Tibial nerve (tissue), 4 donors: ENCODE measurements at regions not wholly inside any gene's neighbourhood (a gene's known extent, or its start where the extent isn't known, plus 50 kb on each side); places are given as distances from the start of the nearest gene placed in this dataset.

Source experiments
- DNase-seq, 2 donors: peaks; one replicate each; pipeline ENCODE4 v3.0.0-alpha.2; 2019; ENCODE audit warnings: low spot score in 2 of 2
- H3K27ac ChIP-seq, 4 donors: fragments of 200-600 bp; sonication (generic) in 3 of 4; one replicate each; pipeline ENCODE4 v1.5.1; 2017 to 2019; ENCODE audit warnings: mild to moderate bottlenecking in 1 of 4
- H3K27me3 ChIP-seq, 2 donors: fragments of 200-600 bp; sonication (generic) in 1 of 2; one replicate each; pipeline versions ENCODE4 v1.5.1 to v1.6.0; 2017 to 2019
- H3K36me3 ChIP-seq, 3 donors: fragments of 200-600 bp; sonication (generic); one replicate each; pipeline ENCODE4 v1.5.1; 2018 to 2019
- H3K4me1 ChIP-seq, 4 donors: fragments of 200-600 bp; sonication (generic) in 3 of 4; one replicate each; pipeline ENCODE4 v1.5.1; 2017 to 2019
- H3K4me3 ChIP-seq, 4 donors: fragments of 200-600 bp; sonication (generic) in 3 of 4; one replicate each; pipeline ENCODE4 v1.5.1; 2017 to 2019; ENCODE audit warnings: mild to moderate bottlenecking in 1 of 4, moderate library complexity in 1 of 4
- H3K9me3 ChIP-seq, 4 donors: fragments of 200-600 bp; sonication (generic) in 3 of 4; one replicate each; pipeline ENCODE4 v1.5.1; 2017 to 2019
- CTCF ChIP-seq, 5 experiments: fragments of 200-600 bp in 3 of 5; fragments of 450-650 bp in 2 of 5; sonication (generic) in 3 of 5; IDR thresholded peaks; one replicate each; pipeline ENCODE4 v1.5.1; 2016 to 2019; ENCODE audit warnings: antibody characterized with exemption in 5 of 5, mild to moderate bottlenecking in 3 of 5, moderate library complexity in 2 of 5
- EP300 ChIP-seq, 2 donors: sonication (generic); formaldehyde crosslinking; IDR thresholded peaks; one replicate each; pipeline ENCODE4 v1.6.1; 2017; ENCODE audit warnings: antibody characterized with exemption in 2 of 2, mild to moderate bottlenecking in 1 of 2
- POLR2A ChIP-seq, 2 donors: fragments of 450-650 bp; IDR thresholded peaks; one replicate each; pipeline ENCODE4 v1.6.1; 2017; ENCODE audit warnings: antibody characterized with exemption in 2 of 2, mild to moderate bottlenecking in 2 of 2, moderate library complexity in 2 of 2
- WGBS, 2 donors: methylation state at CpG; one replicate each; pipeline ENCODE4 v1.1.5; 2018; 5-methylcytosine and 5-hydroxymethylcytosine counted together

- H3K4me1 ChIP-seq, result no peaks in the 10 kb centered on the region
- no peaks in the 10 kb centered on the region for H3K9me3 ChIP-seq
- no peaks in the 10 kb centered on the region for H3K27me3 ChIP-seq
- H3K4me3 ChIP-seq, result no peak overlapping the region
- H3K27ac ChIP-seq, result no peak overlapping the region
- TF ChIP-seq CTCF (IDR thresholded peaks at IDR 0.05), result no peak
- TF ChIP-seq POLR2A (IDR thresholded peaks at IDR 0.05), result no peak
- TF ChIP-seq EP300 (IDR thresholded peaks at IDR 0.05), result no peak
- H3K36me3 ChIP-seq, result no peaks in the 10 kb centered on the region
- DNase-seq, result no peak
- 30 to 47% methylated on average over 1 of the region's 1 CpG for WGBS, 2 donors
These were observed 123.8 kb upstream of the ZNF91 start for GRCh38 chr19:23519031-23519430.

GRCh38 chr19:23516266-23516665 lies 121.0 kb upstream of the ZNF91 start:
- Histone ChIP-seq H3K4me1 (no peaks in the 10 kb centered on the region), H3K27me3 (no peaks in the 10 kb centered on the region), H3K27ac (no peak overlapping the region), H3K4me3 (no peak overlapping the region), H3K9me3 (peaks cover 0 to 4% (median 0%) of the 10 kb centered on the region in 4 donors), H3K36me3 (no peaks in the 10 kb centered on the region)
- WGBS, 2 donors, result 86 to 92% methylated on average over 2 of the region's 2 CpGs
- DNase-seq, result no peak
- no peak for TF ChIP-seq EP300 (IDR thresholded peaks at IDR 0.05)
- TF ChIP-seq POLR2A (IDR thresholded peaks at IDR 0.05), result no peak
- TF ChIP-seq CTCF (IDR thresholded peaks at IDR 0.05), result no peak

- no peaks in the 10 kb centered on the region for H3K27me3 ChIP-seq
- H3K4me3 ChIP-seq, result no peak overlapping the region
- no peaks in the 10 kb centered on the region for H3K4me1 ChIP-seq
- WGBS, 2 donors, result 77 to 89% methylated on average over 1 of the region's 1 CpG
- no peak for DNase-seq
- H3K9me3 ChIP-seq, result peaks cover 0 to 4% (median 0%) of the 10 kb centered on the region in 4 donors
- H3K27ac ChIP-seq, result no peak overlapping the region
- TF ChIP-seq POLR2A (IDR thresholded peaks at IDR 0.05), result no peak
- no peak for TF ChIP-seq CTCF (IDR thresholded peaks at IDR 0.05)
- TF ChIP-seq EP300 (IDR thresholded peaks at IDR 0.05), result no peak
- H3K36me3 ChIP-seq, result no peaks in the 10 kb centered on the region
These were observed 120.3 kb upstream of the ZNF91 start for GRCh38 chr19:23515551-23515950.

GRCh38 chr19:23512151-23512925 lies 117.1 kb upstream of the ZNF91 start:
- Histone ChIP-seq H3K27me3 (no peaks in the 10 kb centered on the region), H3K4me1 (no peaks in the 10 kb centered on the region), H3K27ac (no peak overlapping the region), H3K36me3 (no peaks in the 10 kb centered on the region), H3K4me3 (no peak overlapping the region), H3K9me3 (peaks cover 0 to 9% (median 0%) of the 10 kb centered on the region in 4 donors)
- no peak for DNase-seq
- WGBS, 2 donors, result 90 to 95% methylated on average over 23 to 24 of the region's 24 CpGs
- no peak for TF ChIP-seq EP300 (IDR thresholded peaks at IDR 0.05)
- TF ChIP-seq CTCF (IDR thresholded peaks at IDR 0.05), result no peak
- no peak for TF ChIP-seq POLR2A (IDR thresholded peaks at IDR 0.05)

GRCh38 chr19:23509686-23510450 lies 114.6 kb upstream of the ZNF91 start:
- no peaks in the 10 kb centered on the region for H3K4me1 ChIP-seq
- 73 to 75% methylated on average over 3 of the region's 3 CpGs for WGBS, 2 donors

More at GRCh38 chr19:23509686-23510450, 114.6 kb upstream of the ZNF91 start:
- Histone ChIP-seq H3K4me3 (no peak overlapping the region), H3K27ac (no peak overlapping the region), H3K36me3 (no peaks in the 10 kb centered on the region), H3K27me3 (no peaks in the 10 kb centered on the region), H3K9me3 (peaks cover 0 to 9% (median 0%) of the 10 kb centered on the region in 4 donors)
- TF ChIP-seq EP300 (IDR thresholded peaks at IDR 0.05) (no peak), POLR2A (IDR thresholded peaks at IDR 0.05) (no peak), CTCF (IDR thresholded peaks at IDR 0.05) (no peak)
- no peak for DNase-seq
